Transverse colon (tissue), 4 donors: ENCODE measurements at regions not wholly inside any gene's neighbourhood (a gene's known extent, or its start where the extent isn't known, plus 50 kb on each side); places are given as distances from the start of the nearest gene placed in this dataset.

Source experiments
- DNase-seq: peaks from one replicate; pipeline ENCODE4 v3.0.0-alpha.2; 2019
- H3K27ac ChIP-seq, 4 donors: fragments of 200-600 bp; sonication (generic); 2 replicates each; pipeline ENCODE4 v1.5.1; 2016 to 2018; ENCODE audit warnings: inconsistent platforms in 4 of 4
- H3K27me3 ChIP-seq: fragments of 200-600 bp; sonication (generic); 2 replicates; pipeline ENCODE4 v1.5.1; 2017; ENCODE audit warnings: inconsistent platforms
- H3K36me3 ChIP-seq, 4 donors: fragments of 200-600 bp; sonication (generic); 2 replicates each; pipeline ENCODE4 v1.5.1; 2017 to 2019; ENCODE audit warnings: inconsistent platforms in 4 of 4
- H3K4me1 ChIP-seq, 4 donors: fragments of 200-600 bp; sonication (generic); 2 replicates each; pipeline ENCODE4 v1.5.1; 2017 to 2020; ENCODE audit warnings: inconsistent platforms in 4 of 4
- H3K4me3 ChIP-seq, 4 donors: fragments of 200-600 bp; sonication (generic); 1 replicate in 1 of 4; 2 replicates in 3 of 4; pipeline versions ENCODE4 v1.5.1 to v1.6.1; 2017 to 2019; ENCODE audit warnings: inconsistent platforms in 4 of 4
- H3K9me3 ChIP-seq, 2 donors: fragments of 200-600 bp; sonication (generic); 2 replicates each; pipeline ENCODE4 v1.5.1; 2017 to 2019; ENCODE audit warnings: inconsistent platforms in 2 of 2
- CTCF ChIP-seq, 5 experiments: fragments of 200-600 bp in 3 of 5; fragments of 450-650 bp in 2 of 5; sonication (generic) in 3 of 5; IDR thresholded peaks; 1 replicate in 2 of 5; 2 replicates in 3 of 5; pipeline ENCODE4 v1.5.1; 2016 to 2017; ENCODE audit warnings: antibody characterized with exemption in 5 of 5, inconsistent platforms in 3 of 5, mild to moderate bottlenecking in 2 of 5, moderate library complexity in 1 of 5
- EP300 ChIP-seq: sonication (generic); formaldehyde crosslinking; IDR thresholded peaks from one replicate; pipeline ENCODE4 v1.6.1; 2017; ENCODE audit warnings: antibody characterized with exemption, low read depth
- POLR2A ChIP-seq: fragments of 450-650 bp; IDR thresholded peaks from one replicate; pipeline ENCODE4 v1.6.1; 2016; ENCODE audit warnings: antibody characterized with exemption, mild to moderate bottlenecking, moderate library complexity
- POLR2AphosphoS5 ChIP-seq, 3 donors: sonication (generic); formaldehyde crosslinking; IDR thresholded peaks; one replicate each; pipeline ENCODE4 v1.6.1; 2016; ENCODE audit warnings: antibody characterized with exemption in 3 of 3
- WGBS, 2 donors: methylation state at CpG; one replicate each; pipeline ENCODE4 v1.1.5; 2018; ENCODE audit warnings: low coverage in 1 of 2; 5-methylcytosine and 5-hydroxymethylcytosine counted together
- in situ Hi-C, 4 donors: fragments of 200-750 bp; cut with MboI; loops; one replicate each; pipeline versions ENCODE4 v1.15.0 to v1.15.1; 2017; ENCODE audit warnings: low sequenced_read_pairs in 3 of 4, low pct_ligation_motif_present in 1 of 4, low pct_unique_long_range_greater_than_20kb in 1 of 4
- intact Hi-C: fragments of 100-400 bp; cut with DNase I; formaldehyde crosslinking; loops from one replicate; pipeline ENCODE4 v1.15.1; 2023; ENCODE audit warnings: low total_unique reads

- intact Hi-C loops: no loop called here
- Histone ChIP-seq H3K4me1 (no peaks in the 10 kb centered on the region), H3K9me3 (no peaks in the 10 kb centered on the region), H3K27ac (no peak overlapping the region), H3K4me3 (no peak overlapping the region), H3K27me3 (no peaks in the 10 kb centered on the region), H3K36me3 (no peaks in the 10 kb centered on the region)
- WGBS, 2 donors: 20% methylated on average over 2 of the region's 2 CpGs; no CpG with 5 or more reads in 1 of the 2 donors
- TF ChIP-seq POLR2AphosphoS5 (IDR thresholded peaks at IDR 0.05) (no peak), EP300 (no peak), POLR2A (no peak), CTCF (IDR thresholded peaks at IDR 0.05) (no peak)
- no peak for DNase-seq
- in situ Hi-C loops: no loop called here
Observed at GRCh38 chrX:75673468-75673867, 111.6 kb downstream of the MAGEE2 start.

- intact Hi-C loops (no loop called here), in situ Hi-C loops (no loop called here)
- WGBS, 2 donors: 86 to 100% methylated on average over 1 of the region's 1 CpG
- no peaks in the 10 kb centered on the region for H3K4me1 ChIP-seq
- H3K27ac ChIP-seq: no peak overlapping the region
- no peak overlapping the region for H3K4me3 ChIP-seq
- no peaks in the 10 kb centered on the region for H3K27me3 ChIP-seq
- TF ChIP-seq POLR2AphosphoS5 (IDR thresholded peaks at IDR 0.05) (no peak), POLR2A (no peak), EP300 (no peak), CTCF (IDR thresholded peaks at IDR 0.05) (no peak)
- no peak for DNase-seq
- no peaks in the 10 kb centered on the region for H3K9me3 ChIP-seq
- H3K36me3 ChIP-seq: no peaks in the 10 kb centered on the region
Observed at GRCh38 chrX:75655627-75656026, 129.4 kb downstream of the MAGEE2 start.

GRCh38 chrX:75649829-75650228, 127.0 kb upstream of the ZDHHC15 start:
- H3K4me3 ChIP-seq: no peak overlapping the region
- intact Hi-C loops: no loop called here
- TF ChIP-seq POLR2A (no peak), EP300 (no peak), CTCF (IDR thresholded peaks at IDR 0.05) (no peak), POLR2AphosphoS5 (IDR thresholded peaks at IDR 0.05) (no peak)
- H3K36me3 ChIP-seq: no peaks in the 10 kb centered on the region
- H3K27ac ChIP-seq: no peak overlapping the region
- no peaks in the 10 kb centered on the region for H3K4me1 ChIP-seq
- no peak for DNase-seq
- 56% methylated on average over 1 of the region's 1 CpG; no CpG with 5 or more reads in 1 of the 2 donors for WGBS, 2 donors
- H3K27me3 ChIP-seq: no peaks in the 10 kb centered on the region
- no peaks in the 10 kb centered on the region for H3K9me3 ChIP-seq
- in situ Hi-C loops: no loop called here

- Histone ChIP-seq H3K27me3 (no peaks in the 10 kb centered on the region), H3K9me3 (no peaks in the 10 kb centered on the region), H3K4me3 (no peak overlapping the region), H3K27ac (no peak overlapping the region), H3K4me1 (no peaks in the 10 kb centered on the region), H3K36me3 (no peaks in the 10 kb centered on the region)
- 84% methylated on average over 16 of the region's 16 CpGs; no CpG with 5 or more reads in 1 of the 2 donors for WGBS, 2 donors
- intact Hi-C loops: no loop called here
- TF ChIP-seq POLR2AphosphoS5 (IDR thresholded peaks at IDR 0.05) (no peak), CTCF (IDR thresholded peaks at IDR 0.05) (no peak), EP300 (no peak), POLR2A (no peak)
- in situ Hi-C loops: no loop called here
- no peak for DNase-seq
Observed at GRCh38 chrX:75648803-75649588, 126.2 kb upstream of the ZDHHC15 start.
